NCI-H524 (cell line): ENCODE measurements at regions not wholly inside any gene's neighbourhood (a gene's known extent, or its start where the extent isn't known, plus 50 kb on each side); places are given as distances from the start of the nearest gene placed in this dataset.
A peak's percentile ranks its signal among the peaks of the same experiment; 100 is the strongest.

Experiments used
- DNase-seq, 2 experiments: peaks; one replicate each; lab custom pipeline; 2025; lab: John Stamatoyannopoulos, UW

GRCh38 chr5:96340357-96340756 is 92.7 kb downstream of the PCSK1 start:
- DNase-seq = no peak

- DNase-seq = no peak
These were observed 93.2 kb downstream of the PCSK1 start for GRCh38 chr5:96339862-96340261.

GRCh38 chr5:96338624-96339415 is 94.2 kb downstream of the PCSK1 start:
- DNase-seq = no peak

GRCh38 chr5:96338091-96338490 is 95.0 kb downstream of the PCSK1 start:
- no peak for DNase-seq

GRCh38 chr5:96337048-96337781 is 95.8 kb downstream of the PCSK1 start:
- DNase-seq = no peak

GRCh38 chr5:96336351-96336985 is 96.6 kb downstream of the PCSK1 start:
- peak; percentile 65 to 81 for DNase-seq

GRCh38 chr5:96335873-96336272 is 97.2 kb downstream of the PCSK1 start:
- no peak for DNase-seq

- no peak for DNase-seq
These were observed 99.7 kb downstream of the PCSK1 start for GRCh38 chr5:96333391-96333790.

GRCh38 chr5:96332535-96333366 is 100.3 kb downstream of the PCSK1 start:
- DNase-seq = no peak

GRCh38 chr5:96331681-96332361 is 101.2 kb downstream of the PCSK1 start:
- no peak for DNase-seq

GRCh38 chr5:96331210-96331609 is 101.8 kb downstream of the PCSK1 start:
- no peak for DNase-seq

GRCh38 chr5:96330530-96331140 is 102.4 kb downstream of the PCSK1 start:
- DNase-seq = no peak

GRCh38 chr5:96329886-96330529 is 103.0 kb downstream of the PCSK1 start:
- no peak for DNase-seq

GRCh38 chr5:96329289-96329688 is 103.8 kb downstream of the PCSK1 start:
- peak in 1 of 2 experiments; percentile 31 for DNase-seq

- DNase-seq = no peak
These were observed 105.3 kb downstream of the PCSK1 start for GRCh38 chr5:96327722-96328121.

- no peak for DNase-seq
These were observed 106.1 kb downstream of the PCSK1 start for GRCh38 chr5:96326902-96327301.

GRCh38 chr5:96324708-96325107 is 108.3 kb downstream of the PCSK1 start:
- no peak for DNase-seq

- DNase-seq = no peak
These were observed 110.2 kb downstream of the PCSK1 start for GRCh38 chr5:96322865-96323264.

- no peak for DNase-seq
These were observed 110.8 kb downstream of the PCSK1 start for GRCh38 chr5:96322217-96322616.

- DNase-seq = no peak
These were observed 111.7 kb downstream of the PCSK1 start for GRCh38 chr5:96321345-96321744.
